Fibroblast of lung (primary cell): ENCODE measurements at regions not wholly inside any gene's neighbourhood (a gene's known extent, or its start where the extent isn't known, plus 50 kb on each side); places are given as distances from the start of the nearest gene placed in this dataset.

Experiments used
- DNase-seq, 2 donors: peaks; one replicate each; pipeline versions ENCODE4 v3.0.0 to v3.0.0-alpha.2; 2010; ENCODE audit warnings: low read depth in 2 of 2
- H2AFZ ChIP-seq: 2 replicates; pipeline ENCODE4 v1.5.1; 2012; ENCODE audit warnings: low read length, control low read depth, inconsistent platforms
- H3K27ac ChIP-seq: 2 replicates; pipeline ENCODE4 v1.5.1; 2011; ENCODE audit warnings: low read length, control low read depth; ENCODE audit not compliant: insufficient read depth
- H3K27me3 ChIP-seq: 2 replicates; pipeline ENCODE4 v1.5.1; 2011; ENCODE audit warnings: mild to moderate bottlenecking, low read length; ENCODE audit not compliant: control insufficient read depth, insufficient read depth
- H3K36me3 ChIP-seq: 2 replicates; pipeline ENCODE4 v1.5.1; 2011; ENCODE audit warnings: low read length; ENCODE audit not compliant: control insufficient read depth, insufficient read depth
- H3K4me1 ChIP-seq: 2 replicates; pipeline ENCODE4 v1.5.1; 2011; ENCODE audit warnings: low read length; ENCODE audit not compliant: control insufficient read depth, insufficient read depth; ENCODE audit errors: extremely low read depth
- H3K4me2 ChIP-seq: 2 replicates; pipeline ENCODE4 v1.5.1; 2011; ENCODE audit warnings: low read length, control low read depth; ENCODE audit not compliant: insufficient read depth; ENCODE audit errors: extremely low read depth
- H3K4me3 ChIP-seq, 4 experiments: fragments of 200-600 bp in 1 of 4; sonication (generic) in 1 of 4; replicated peaks in 1 of 4; 2 replicates each; pipeline ENCODE4 v1.5.1; 2011 to 2016; ENCODE audit warnings: low read length in 4 of 4, low read depth in 3 of 4, mild to moderate bottlenecking in 3 of 4, control low read depth in 2 of 4, inconsistent platforms in 1 of 4, mixed read lengths in 1 of 4; ENCODE audit not compliant: insufficient read depth in 1 of 4; ENCODE audit errors: control extremely low read depth in 1 of 4
- H3K79me2 ChIP-seq: 2 replicates; pipeline ENCODE4 v1.5.1; 2012; ENCODE audit warnings: mild to moderate bottlenecking, low read length, inconsistent platforms; ENCODE audit not compliant: control insufficient read depth, insufficient read depth
- H3K9ac ChIP-seq: 2 replicates; pipeline ENCODE4 v1.5.1; 2011; ENCODE audit warnings: mild to moderate bottlenecking, low read length, control low read depth; ENCODE audit not compliant: insufficient read depth
- H3K9me3 ChIP-seq: 2 replicates; pipeline ENCODE4 v1.5.1; 2012; ENCODE audit warnings: low read depth, low read length; ENCODE audit not compliant: control insufficient read depth, insufficient read depth
- H4K20me1 ChIP-seq: 2 replicates; pipeline ENCODE4 v1.5.1; 2011; ENCODE audit warnings: low read length; ENCODE audit not compliant: control insufficient read depth, insufficient read depth; ENCODE audit errors: extremely low read depth
- CTCF ChIP-seq, 2 donors: IDR thresholded peaks in 1 of 2; conservative IDR thresholded peaks in 1 of 2; 1 replicate in 1 of 2; 2 replicates in 1 of 2; pipeline ENCODE4 v1.5.1; 2011 to 2012; ENCODE audit warnings: low read length in 2 of 2, control low read depth in 1 of 2, inconsistent platforms in 1 of 2, low read depth in 1 of 2, mild to moderate bottlenecking in 1 of 2
- EZH2 ChIP-seq: IDR thresholded peaks from 2 replicates; pipeline ENCODE4 v1.5.1; 2012; ENCODE audit warnings: low read length, control low read depth, mild to moderate bottlenecking; ENCODE audit errors: missing control alignments

DNA sequence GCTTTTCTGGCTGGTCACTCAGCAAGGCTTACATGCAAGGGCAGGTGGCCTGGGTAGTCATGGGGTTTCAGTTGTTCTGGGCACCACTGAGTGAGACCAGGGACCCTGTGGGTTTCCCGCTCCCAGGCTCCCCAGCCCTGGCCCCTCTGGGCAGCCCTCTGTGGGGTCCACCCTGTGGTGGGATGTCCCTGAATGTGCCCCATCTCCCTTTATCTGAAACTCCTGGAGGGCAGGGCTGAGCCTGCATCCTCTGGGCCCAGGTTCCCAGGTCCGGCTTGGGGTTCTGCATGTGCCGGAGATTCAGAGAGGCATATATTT lies 1041.0 kb downstream of the BRD1 start:
- Histone ChIP-seq H3K36me3 (no peaks in the 10 kb centered on the region), H3K79me2 (no peaks in the 10 kb centered on the region), H3K27me3 (no peaks in the 10 kb centered on the region), H2AFZ (no peak overlapping the region), H4K20me1 (no peaks in the 10 kb centered on the region), H3K9me3 (no peaks in the 10 kb centered on the region), H3K4me3 (no peak overlapping the region), H3K9ac (no peak overlapping the region), H3K27ac (no peak overlapping the region), H3K4me1 (no peaks in the 10 kb centered on the region), H3K4me2 (no peak overlapping the region)
- no peak for TF ChIP-seq EZH2
- TF ChIP-seq CTCF (conservative IDR thresholded peaks at IDR 0.05 in 1 of 2, IDR thresholded peaks at IDR 0.05 in 1 of 2; ENCODE audit: low read depth in 1 of 2, low read length in 2 of 2) = no peak
- no peak for DNase-seq

- no peaks in the 10 kb centered on the region for H3K9me3 ChIP-seq
- DNase-seq = no peak
- H3K79me2 ChIP-seq = no peaks in the 10 kb centered on the region
- H3K27ac ChIP-seq = no peak overlapping the region
- H4K20me1 ChIP-seq = no peaks in the 10 kb centered on the region
- no peaks in the 10 kb centered on the region for H3K27me3 ChIP-seq
- TF ChIP-seq CTCF (conservative IDR thresholded peaks at IDR 0.05 in 1 of 2, IDR thresholded peaks at IDR 0.05 in 1 of 2; ENCODE audit: low read depth in 1 of 2, low read length in 2 of 2) (no peak), EZH2 (no peak)
- H2AFZ ChIP-seq = no peak overlapping the region
- no peak overlapping the region for H3K9ac ChIP-seq
- H3K4me3 ChIP-seq = no peak overlapping the region
- H3K4me1 ChIP-seq = no peaks in the 10 kb centered on the region
- H3K36me3 ChIP-seq = no peaks in the 10 kb centered on the region
- no peak overlapping the region for H3K4me2 ChIP-seq
Measured at GRCh38 chr22:48785792-48786678, 1041.6 kb downstream of the BRD1 start.

DNA sequence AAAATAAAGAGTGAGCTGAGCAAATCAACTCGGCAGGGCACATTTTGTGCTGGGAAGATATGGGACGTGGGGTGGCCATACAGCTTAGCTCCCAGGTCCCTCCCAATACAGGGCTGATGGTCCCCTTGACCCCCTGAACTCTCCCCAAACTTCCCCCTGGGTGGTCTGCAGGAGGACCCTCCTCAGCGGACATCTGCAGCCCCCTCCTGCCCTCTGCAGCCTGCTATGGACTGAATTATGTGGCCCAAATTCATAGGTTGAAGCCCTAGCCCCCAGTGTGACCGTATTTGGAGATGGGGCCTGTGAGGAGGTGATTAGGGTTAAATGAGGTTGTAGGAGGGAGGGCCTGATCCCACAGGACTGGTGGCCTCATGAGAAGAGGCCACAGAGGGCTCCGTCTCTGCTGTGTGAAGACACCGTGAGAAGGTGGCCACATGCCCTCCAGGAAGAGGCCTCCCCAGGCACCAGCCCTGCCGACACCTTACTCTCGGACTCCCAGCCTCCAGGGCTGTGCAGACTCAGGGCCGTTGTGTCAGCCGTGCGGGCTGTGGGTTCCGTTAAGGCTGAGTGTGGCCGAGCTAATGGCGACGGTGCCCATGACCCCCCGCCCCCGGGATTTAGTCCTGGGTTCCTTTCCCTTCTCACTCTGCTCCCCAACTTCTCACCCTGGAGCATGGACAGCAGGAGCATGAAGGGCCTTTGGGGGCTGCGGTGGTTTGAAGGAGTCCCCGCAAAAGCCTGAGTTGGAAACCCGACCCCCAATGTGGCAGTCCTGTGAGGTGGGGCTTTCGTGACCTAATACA lies 1042.8 kb downstream of the BRD1 start:
- Histone ChIP-seq H3K79me2 (no peaks in the 10 kb centered on the region), H3K4me2 (no peak overlapping the region), H3K27me3 (no peaks in the 10 kb centered on the region), H2AFZ (no peak overlapping the region), H4K20me1 (no peaks in the 10 kb centered on the region), H3K9ac (no peak overlapping the region), H3K27ac (no peak overlapping the region), H3K36me3 (no peaks in the 10 kb centered on the region), H3K4me1 (no peaks in the 10 kb centered on the region), H3K9me3 (no peaks in the 10 kb centered on the region), H3K4me3 (no peak overlapping the region)
- TF ChIP-seq EZH2 (no peak), CTCF (conservative IDR thresholded peaks at IDR 0.05 in 1 of 2, IDR thresholded peaks at IDR 0.05 in 1 of 2; ENCODE audit: low read depth in 1 of 2, low read length in 2 of 2) (no peak)
- no peak for DNase-seq
